Gastroesophageal sphincter (tissue), 3 donors: ENCODE measurements at regions not wholly inside any gene's neighbourhood (a gene's known extent, or its start where the extent isn't known, plus 50 kb on each side); places are given as distances from the start of the nearest gene placed in this dataset.
"Not testable (repeated sequence)": the region's sequence is repeated elsewhere in the genome, so short reads cannot be mapped to it uniquely, and the experiment has no call there.

Experiments
- CTCF ChIP-seq, 4 experiments: fragments of 200-600 bp in 2 of 4; fragments of 450-650 bp in 2 of 4; sonication (generic) in 1 of 4; IDR thresholded peaks; one replicate each; pipeline ENCODE4 v1.5.1; 2017 to 2019; ENCODE audit warnings: antibody characterized with exemption in 4 of 4, mild to moderate bottlenecking in 2 of 4, moderate library complexity in 2 of 4
- EP300 ChIP-seq: sonication (generic); formaldehyde crosslinking; IDR thresholded peaks from one replicate; pipeline ENCODE4 v1.6.1; 2017; ENCODE audit warnings: antibody characterized with exemption, mild to moderate bottlenecking
- POLR2A ChIP-seq, 2 donors: fragments of 450-650 bp; IDR thresholded peaks; one replicate each; pipeline ENCODE4 v1.6.1; 2017; ENCODE audit warnings: antibody characterized with exemption in 2 of 2, mild to moderate bottlenecking in 2 of 2, moderate library complexity in 1 of 2
- POLR2AphosphoS5 ChIP-seq: sonication (generic); formaldehyde crosslinking; IDR thresholded peaks from one replicate; pipeline ENCODE4 v1.6.1; 2017; ENCODE audit warnings: antibody characterized with exemption

GRCh38 chr21:10017757-10018156 lies 503.6 kb upstream of the TPTE start:
- not testable (repeated sequence) for TF ChIP-seq POLR2AphosphoS5; CTCF (IDR thresholded peaks at IDR 0.05); POLR2A (IDR thresholded peaks at IDR 0.05); EP300
